ENCODE measurements at regions not wholly inside any gene's neighbourhood (a gene's known extent, or its start where the extent isn't known, plus 50 kb on each side); places are given as distances from the start of the nearest gene placed in this dataset.
"Not testable (repeated sequence)": the region's sequence is repeated elsewhere in the genome, so short reads cannot be mapped to it uniquely, and the experiment has no call there.

GRCh38 chr18:33820517-33821371 lies 242.7 kb downstream of the ASXL3 start:
- TF ChIP-seq EP300 (IDR thresholded peaks at IDR 0.05), result no peak
- no peak for TF ChIP-seq POLR2A (IDR thresholded peaks at IDR 0.05)
- no peak for TF ChIP-seq CTCF (IDR thresholded peaks at IDR 0.05)
- Histone ChIP-seq H3K9me3 (no peaks in the 10 kb centered on the region), H3K4me3 (no peak overlapping the region), H3K4me1 (ENCODE audit: insufficient read depth) (no peaks in the 10 kb centered on the region), H3K27ac (no peak overlapping the region), H3K27me3 (no peaks in the 10 kb centered on the region), H3K36me3 (no peaks in the 10 kb centered on the region)
- intact Hi-C loops (cut with DNase I), result no loop called here
- 24 to 61% (median 30%) methylated on average over 12 to 39 of the region's 39 CpGs for WGBS, 3 donors
- DNase-seq, result peak in 1 of 5 donors; percentile 16

DNA sequence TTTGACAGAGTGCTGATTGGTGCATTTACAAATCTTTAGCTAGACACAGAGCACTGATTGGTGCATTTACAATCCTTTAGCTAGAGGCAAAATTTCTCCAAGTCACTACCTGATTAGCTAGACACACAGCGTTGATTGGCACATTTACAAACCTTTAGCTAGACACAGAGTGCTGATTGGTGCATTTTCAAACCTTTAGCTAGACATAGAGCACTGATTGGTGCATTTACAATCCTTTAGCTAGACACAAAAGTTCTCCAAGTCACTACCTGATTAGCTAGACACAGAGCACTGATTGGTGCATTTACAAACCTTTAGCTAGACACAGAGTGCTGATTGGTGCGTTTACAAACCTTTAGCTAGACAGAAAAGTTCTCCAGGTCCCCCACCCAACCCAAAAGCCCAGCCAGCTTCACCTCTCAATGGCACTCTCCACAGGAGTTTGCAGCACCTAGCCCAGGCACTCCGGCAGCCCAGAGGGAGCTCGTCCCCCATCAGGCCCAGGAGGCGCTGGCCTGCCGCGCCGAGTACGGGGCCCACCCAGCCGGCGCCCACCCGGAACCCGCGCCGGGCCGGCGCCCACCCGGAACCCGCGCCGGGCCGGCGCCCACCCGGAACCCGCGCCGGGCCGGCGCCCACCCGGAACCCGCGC lies 241.8 kb downstream of the ASXL3 start:
- H3K4me3 ChIP-seq; H3K9me3 ChIP-seq; H3K36me3 ChIP-seq; H3K27ac ChIP-seq; DNase-seq; H3K27me3 ChIP-seq; H3K4me1 ChIP-seq (ENCODE audit: insufficient read depth); intact Hi-C loops (cut with DNase I): not testable (repeated sequence)
- WGBS, 3 donors, result 19 to 78% (median 43%) methylated on average over 9 to 21 of the region's 32 CpGs

GRCh38 chr18:33818145-33818544 lies 240.1 kb downstream of the ASXL3 start:
- intact Hi-C loops (cut with DNase I), result no loop called here
- H3K9me3 ChIP-seq, result no peaks in the 10 kb centered on the region
- H3K4me3 ChIP-seq, result no peak overlapping the region
- H3K27ac ChIP-seq, result no peak overlapping the region
- 91 to 95% (median 93%) methylated on average over 1 of the region's 1 CpG for WGBS, 3 donors
- TF ChIP-seq EP300 (IDR thresholded peaks at IDR 0.05) (no peak), CTCF (IDR thresholded peaks at IDR 0.05) (no peak), POLR2A (IDR thresholded peaks at IDR 0.05) (no peak)
- H3K4me1 ChIP-seq (ENCODE audit: insufficient read depth), result no peaks in the 10 kb centered on the region
- H3K27me3 ChIP-seq, result no peaks in the 10 kb centered on the region
- no peaks in the 10 kb centered on the region for H3K36me3 ChIP-seq
- DNase-seq, result no peak

DNA sequence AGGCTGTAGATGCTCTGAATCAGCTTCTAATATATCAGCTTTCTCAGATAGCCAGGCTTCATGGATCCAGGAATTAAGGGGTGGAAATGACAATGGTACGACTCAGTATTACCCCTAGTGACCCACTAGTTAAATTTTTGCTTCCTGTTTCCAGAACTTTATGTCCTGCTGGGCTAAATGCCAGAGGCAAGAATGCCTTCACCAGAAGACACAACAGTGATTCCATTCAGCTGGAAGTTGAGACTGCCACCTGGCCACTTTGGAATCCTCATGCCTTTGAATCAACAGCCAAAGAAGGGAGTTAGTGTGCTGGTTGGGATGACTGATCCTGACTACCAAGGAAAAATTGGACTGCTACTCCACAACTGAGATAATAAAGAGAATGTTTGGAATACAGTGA lies 239.1 kb downstream of the ASXL3 start:
- DNase-seq, result no peak
- H3K9me3 ChIP-seq, result no peaks in the 10 kb centered on the region
- H3K27me3 ChIP-seq, result no peaks in the 10 kb centered on the region
- no peak overlapping the region for H3K4me3 ChIP-seq
- H3K4me1 ChIP-seq (ENCODE audit: insufficient read depth), result no peaks in the 10 kb centered on the region
- TF ChIP-seq POLR2A (IDR thresholded peaks at IDR 0.05) (no peak), CTCF (IDR thresholded peaks at IDR 0.05) (no peak)
- H3K27ac ChIP-seq, result no peak overlapping the region
- intact Hi-C loops (cut with DNase I), result no loop called here
- no peaks in the 10 kb centered on the region for H3K36me3 ChIP-seq
- WGBS, 3 donors, result 6 to 8% (median 6%) methylated on average over 1 of the region's 1 CpG

GRCh38 chr18:33814546-33814945 lies 236.5 kb downstream of the ASXL3 start:
- no peaks in the 10 kb centered on the region for H3K9me3 ChIP-seq
- H3K27ac ChIP-seq, result no peak overlapping the region
- TF ChIP-seq POLR2A (IDR thresholded peaks at IDR 0.05), result no peak
- no peak for TF ChIP-seq CTCF (IDR thresholded peaks at IDR 0.05)
- no peak for TF ChIP-seq EP300 (IDR thresholded peaks at IDR 0.05)

More at GRCh38 chr18:33814546-33814945, 236.5 kb downstream of the ASXL3 start:
- Histone ChIP-seq H3K36me3 (no peaks in the 10 kb centered on the region), H3K4me3 (no peak overlapping the region), H3K27me3 (no peaks in the 10 kb centered on the region), H3K4me1 (ENCODE audit: insufficient read depth) (no peaks in the 10 kb centered on the region)
- intact Hi-C loops (cut with DNase I), result no loop called here
- no peak for DNase-seq

Data from ovary (tissue), 7 donors.